SK-N-SH (cell line): ENCODE measurements at regions not wholly inside any gene's neighbourhood (a gene's known extent, or its start where the extent isn't known, plus 50 kb on each side); places are given as distances from the start of the nearest gene placed in this dataset.

Experiments used
- CTCF ChIA-PET: fragments of 300-600, 350-600 bp; formaldehyde crosslinking; extraction: SDS; loops from one replicate; lab custom pipeline; 2021; lab: Yijun Ruan, JAX
- POLR2A ChIA-PET: fragments of 350-600 bp; sonication (Branson Sonifier 250); formaldehyde crosslinking; extraction: SDS; loops from one replicate; lab custom pipeline; 2020; ENCODE audit warnings: antibody characterized with exemption, inconsistent platforms; lab: Yijun Ruan, JAX
- DNase-seq: peaks from one replicate; pipeline ENCODE4 v3.0.0; 2012
- H2AFZ ChIP-seq: fragments of 200-600 bp; sonication (generic); 2 replicates; pipeline ENCODE4 v1.8.1; 2016; ENCODE audit warnings: antibody characterized with exemption, mild to moderate bottlenecking, low read depth
- H3F3A ChIP-seq: fragments of 200-600 bp; sonication (generic); replicated peaks from 2 replicates; pipeline ENCODE3; 2016; ENCODE audit warnings: antibody characterized with exemption, mild to moderate bottlenecking; ENCODE audit not compliant: insufficient read depth
- H3K27ac ChIP-seq, 2 experiments: fragments of 200-500 bp in 1 of 2; fragments of 200-600 bp in 1 of 2; sonication (Bioruptor generic) in 1 of 2; sonication (generic), shearing (Covaris generic) in 1 of 2; 2 replicates each; pipeline versions ENCODE4 v1.5.1 to v1.6.1; 2014 to 2016; ENCODE audit warnings: low read depth in 2 of 2, inconsistent platforms in 1 of 2, low read length in 1 of 2, mild to moderate bottlenecking in 1 of 2, mixed read lengths in 1 of 2
- H3K27me3 ChIP-seq: fragments of 200-600 bp; sonication (generic), shearing (Covaris generic); 2 replicates; pipeline ENCODE4 v1.6.1; 2016; ENCODE audit warnings: mixed run types; ENCODE audit not compliant: insufficient read depth
- H3K36me3 ChIP-seq, 2 experiments: fragments of 200-500 bp in 1 of 2; fragments of 200-600 bp in 1 of 2; sonication (Bioruptor generic) in 1 of 2; sonication (generic) in 1 of 2; replicated peaks in 1 of 2; 2 replicates each; pipeline versions ENCODE3 to v1.5.1; 2014 to 2016; ENCODE audit warnings: low read length in 1 of 2, mild to moderate bottlenecking in 1 of 2; ENCODE audit not compliant: insufficient read depth in 2 of 2, control insufficient read depth in 1 of 2
- H3K4me1 ChIP-seq, 2 experiments: fragments of 200-500 bp in 1 of 2; fragments of 200-600 bp in 1 of 2; sonication (Bioruptor generic) in 1 of 2; sonication (generic), shearing (Covaris generic) in 1 of 2; 2 replicates each; pipeline versions ENCODE4 v1.5.1 to v1.6.1; 2014 to 2016; ENCODE audit warnings: low read depth in 1 of 2, low read length in 1 of 2, mixed run types in 1 of 2; ENCODE audit not compliant: insufficient read depth in 2 of 2, control insufficient read depth in 1 of 2
- H3K4me2 ChIP-seq: fragments of 200-600 bp; sonication (generic), shearing (Covaris generic); 2 replicates; pipeline ENCODE4 v1.6.1; 2017; ENCODE audit warnings: mixed run types
- H3K4me3 ChIP-seq, 2 experiments: fragments of 200-500 bp in 1 of 2; fragments of 200-600 bp in 1 of 2; sonication (Bioruptor generic) in 1 of 2; sonication (generic), shearing (Covaris generic) in 1 of 2; 2 replicates each; pipeline versions ENCODE4 v1.5.1 to v1.8.1; 2014 to 2016; ENCODE audit warnings: low read depth in 2 of 2, inconsistent platforms in 1 of 2, low read length in 1 of 2, mild to moderate bottlenecking in 1 of 2, mixed read lengths in 1 of 2, moderate library complexity in 1 of 2
- H3K79me2 ChIP-seq: fragments of 200-600 bp; sonication (generic); 2 replicates; pipeline ENCODE4 v1.8.1; 2017; ENCODE audit warnings: mild to moderate bottlenecking; ENCODE audit not compliant: insufficient read depth
- H3K9ac ChIP-seq: fragments of 200-600 bp; sonication (generic); 2 replicates; pipeline ENCODE4 v1.6.1; 2017; ENCODE audit warnings: mixed run types
- H3K9me2 ChIP-seq: fragments of 200-600 bp; sonication (generic); 2 replicates; pipeline ENCODE4 v1.6.1; 2017; ENCODE audit warnings: mixed run types
- H3K9me3 ChIP-seq: fragments of 200-600 bp; sonication (generic); 2 replicates; pipeline ENCODE4 v1.6.1; 2017; ENCODE audit warnings: mixed run types, mild to moderate bottlenecking, moderate library complexity
- H4K20me1 ChIP-seq: fragments of 200-600 bp; sonication (generic); 2 replicates; pipeline ENCODE4 v1.6.1; 2017; ENCODE audit warnings: mild to moderate bottlenecking, mixed run types; ENCODE audit not compliant: insufficient read depth
- CTCF ChIP-seq: fragments of 200-600 bp; sonication (generic); IDR thresholded peaks from 2 replicates; pipeline ENCODE4 v1.6.1; 2017; ENCODE audit warnings: antibody characterized with exemption, mild to moderate bottlenecking, moderate library complexity
- GATA2 ChIP-seq: sonication (generic); formaldehyde crosslinking; IDR thresholded peaks from 2 replicates; pipeline ENCODE4 v1.5.0; 2020; ENCODE audit warnings: mild to moderate bottlenecking, missing genetic modification reagents
- MXI1 ChIP-seq: IDR thresholded peaks from 2 replicates; pipeline ENCODE4 v1.6.1; 2012; ENCODE audit warnings: mild to moderate bottlenecking, low read depth, low read length, improper control_type of control experiment
- PBX3 ChIP-seq: IDR thresholded peaks from 2 replicates; pipeline ENCODE4; 2012
- TAF1 ChIP-seq: IDR thresholded peaks from 2 replicates; pipeline ENCODE4 v1.6.1; 2012; ENCODE audit warnings: low read depth, mild to moderate bottlenecking, low read length, moderate library complexity, borderline replicate concordance
- WGBS: methylation state at CpG from one replicate; pipeline ENCODE4 v1.1.6; 2017; ENCODE audit warnings: low lambda C conversion rate; 5-methylcytosine and 5-hydroxymethylcytosine counted together

DNA sequence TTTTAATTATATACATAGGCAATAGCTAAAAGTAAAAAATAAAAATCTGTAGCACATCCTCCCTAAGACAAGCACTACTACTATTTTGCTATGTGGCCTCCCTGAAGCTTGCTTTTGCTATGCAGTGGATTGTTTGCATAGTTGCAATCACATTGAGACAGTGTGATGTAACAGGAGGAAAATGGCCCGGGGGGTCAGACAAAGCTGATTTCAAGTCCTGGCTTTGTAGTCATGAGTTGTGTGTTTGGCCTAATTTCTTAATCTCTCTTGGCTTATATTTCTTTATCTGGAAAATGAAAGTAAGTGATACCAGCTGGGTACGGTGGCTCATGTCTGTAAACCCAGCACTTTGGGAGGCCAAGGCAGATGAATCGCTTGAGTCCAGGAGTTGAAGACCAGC, 166.6 kb downstream of the LHFPL1 start:
- no peaks in the 10 kb centered on the region for H3K4me1 ChIP-seq
- H3K4me2 ChIP-seq, result no peak overlapping the region
- H2AFZ ChIP-seq, result no peak overlapping the region
- H4K20me1 ChIP-seq, result no peaks in the 10 kb centered on the region
- no peak overlapping the region for H3K27ac ChIP-seq
- no peak for DNase-seq
- no peaks in the 10 kb centered on the region for H3K79me2 ChIP-seq
- H3K9ac ChIP-seq, result no peak overlapping the region
- H3K4me3 ChIP-seq, result no peak overlapping the region
- ChIA-PET CTCF (no interaction called here), POLR2A (no interaction called here)
- H3F3A ChIP-seq, result no peaks in the 10 kb centered on the region
- no peaks in the 10 kb centered on the region for H3K36me3 ChIP-seq
- no peak for TF ChIP-seq PBX3
- no peak for TF ChIP-seq MXI1
- no peak for TF ChIP-seq TAF1
- no peak for TF ChIP-seq CTCF
- 46% methylated on average over 3 of the region's 3 CpGs for WGBS
- H3K27me3 ChIP-seq, result no peaks in the 10 kb centered on the region
- H3K9me3 ChIP-seq, result 0 out of 2 replicates have a peak, but pooled peaks cover 6% of the 10 kb centered on the region
- 0 out of 2 replicates have a peak, but pooled peaks cover 5% of the 10 kb centered on the region for H3K9me2 ChIP-seq

- Histone ChIP-seq H3K27ac (no peak overlapping the region), H3K27me3 (no peaks in the 10 kb centered on the region), H2AFZ (no peak overlapping the region), H3K4me3 (no peak overlapping the region), H3K9me3 (0 out of 2 replicates have a peak, but pooled peaks cover 8% of the 10 kb centered on the region), H3K9me2 (0 out of 2 replicates have a peak, but pooled peaks cover 5% of the 10 kb centered on the region), H3K4me1 (no peaks in the 10 kb centered on the region), H3K36me3 (no peaks in the 10 kb centered on the region), H3K79me2 (no peaks in the 10 kb centered on the region), H3K9ac (no peak overlapping the region), H3F3A (no peaks in the 10 kb centered on the region), H3K4me2 (no peak overlapping the region), H4K20me1 (no peaks in the 10 kb centered on the region)
- POLR2A ChIA-PET, result no interaction called here
- TF ChIP-seq PBX3 (no peak), GATA2 (CRISPR knock-in tag) (no peak), CTCF (peak; percentile 29)
- no peak for DNase-seq
- 21% methylated on average over 3 of the region's 3 CpGs for WGBS
- CTCF ChIA-PET, result no interaction called here
Observed at GRCh38 chrX:112512509-112512908, 167.2 kb downstream of the LHFPL1 start.
